ENCODE measurements at regions not wholly inside any gene's neighbourhood (a gene's known extent, or its start where the extent isn't known, plus 50 kb on each side); places are given as distances from the start of the nearest gene placed in this dataset.
A peak's percentile ranks its signal among the peaks of the same experiment; 100 is the strongest.

DNA sequence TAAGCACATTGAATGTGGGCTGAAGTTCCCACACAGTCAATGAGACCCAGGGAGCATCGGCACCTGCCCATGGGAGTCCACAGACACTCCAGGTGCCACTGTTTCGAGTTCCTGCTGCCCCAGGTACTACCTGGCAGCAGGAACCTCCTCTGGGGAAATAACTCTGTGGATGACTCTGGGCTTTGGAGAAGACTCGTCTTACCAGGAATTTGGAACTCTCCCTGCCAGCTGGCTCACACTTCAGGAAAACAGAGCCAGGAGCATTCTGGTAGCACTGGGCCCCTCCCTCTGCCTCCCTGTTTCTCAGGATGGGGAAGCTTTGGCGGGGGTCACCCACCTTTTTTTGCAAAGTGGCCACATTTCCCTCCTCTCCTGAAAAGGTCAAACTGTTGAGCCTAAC lies 69.5 kb upstream of the MC3R start:
- TF ChIP-seq POLR2AphosphoS5 (IDR thresholded peaks at IDR 0.05) (no peak), POLR2A (IDR thresholded peaks at IDR 0.05) (no peak), CTCF (IDR thresholded peaks at IDR 0.05 in 8 of 11, conservative IDR thresholded peaks at IDR 0.05 in 3 of 11) (no peak)
- no peaks in the 10 kb centered on the region for H3K36me3 ChIP-seq
- no peak overlapping the region for H3K27ac ChIP-seq
- intact Hi-C loops (cut with DNase I; ENCODE audit: low total_unique reads) = no loop called here
- no peak for DNase-seq
- H3K4me3 ChIP-seq = no peak overlapping the region
- no peaks in the 10 kb centered on the region for H3K4me1 ChIP-seq
- H3K27me3 ChIP-seq (replicated peaks in 1 of 7) = peaks cover 0 to 6% (median 0%) of the 10 kb centered on the region in 7 donors
- WGBS, 5 donors = 58 to 63% (median 62%) methylated on average over 4 of the region's 4 CpGs
- peaks cover 0 to 11% (median 6%) of the 10 kb centered on the region in 8 donors for H3K9me3 ChIP-seq

DNA sequence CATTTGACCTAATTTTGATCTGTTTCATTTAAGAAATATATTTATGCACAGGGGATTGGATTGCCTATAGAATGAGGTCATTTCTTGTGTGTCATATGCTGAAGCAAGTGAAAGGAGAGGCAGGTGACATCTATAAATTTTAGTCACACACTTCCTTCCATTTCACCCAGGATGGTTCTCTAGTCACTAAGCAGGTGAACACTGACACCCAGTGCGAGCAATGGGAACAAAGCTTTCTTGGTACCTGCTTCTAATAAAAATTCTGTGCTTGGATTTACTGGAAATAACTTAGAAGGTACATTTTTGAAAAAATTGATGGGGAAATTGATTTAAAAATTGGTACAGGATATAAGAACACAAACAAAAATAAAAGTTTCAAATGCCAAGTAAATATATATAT lies 66.9 kb upstream of the MC3R start:
- H3K27me3 ChIP-seq (replicated peaks in 1 of 7) = peaks cover 0 to 6% (median 0%) of the 10 kb centered on the region in 7 donors
- intact Hi-C loops (cut with DNase I; ENCODE audit: low total_unique reads) = no loop called here
- H3K9me3 ChIP-seq = no peaks in the 10 kb centered on the region
- TF ChIP-seq POLR2AphosphoS5 (IDR thresholded peaks at IDR 0.05) (no peak), CTCF (IDR thresholded peaks at IDR 0.05 in 8 of 11, conservative IDR thresholded peaks at IDR 0.05 in 3 of 11) (no peak)
- no peak overlapping the region for H3K4me3 ChIP-seq
- H3K4me1 ChIP-seq = no peaks in the 10 kb centered on the region
- no peak overlapping the region for H3K27ac ChIP-seq
- WGBS, 5 donors = 63 to 85% (median 76%) methylated on average over 1 of the region's 1 CpG
- DNase-seq = no peak
- no peaks in the 10 kb centered on the region for H3K36me3 ChIP-seq

GRCh38 chr20:56187534-56188165 lies 60.9 kb upstream of the MC3R start:
- Histone ChIP-seq H3K4me1 (no peaks in the 10 kb centered on the region), H3K9me3 (no peaks in the 10 kb centered on the region), H3K36me3 (no peaks in the 10 kb centered on the region), H3K27me3 (replicated peaks in 1 of 7) (peaks cover 0 to 5% (median 0%) of the 10 kb centered on the region in 7 donors), H3K4me3 (no peak overlapping the region), H3K27ac (no peak overlapping the region)
- WGBS, 5 donors = 29 to 34% (median 31%) methylated on average over 7 of the region's 7 CpGs
- TF ChIP-seq POLR2A (IDR thresholded peaks at IDR 0.05) (no peak), CTCF (IDR thresholded peaks at IDR 0.05 in 8 of 11, conservative IDR thresholded peaks at IDR 0.05 in 3 of 11) (peak in 1 of 11 experiments; percentile 6), POLR2AphosphoS5 (IDR thresholded peaks at IDR 0.05) (no peak)
- intact Hi-C loops (cut with DNase I; ENCODE audit: low total_unique reads) = no loop called here
- no peak for DNase-seq

DNA sequence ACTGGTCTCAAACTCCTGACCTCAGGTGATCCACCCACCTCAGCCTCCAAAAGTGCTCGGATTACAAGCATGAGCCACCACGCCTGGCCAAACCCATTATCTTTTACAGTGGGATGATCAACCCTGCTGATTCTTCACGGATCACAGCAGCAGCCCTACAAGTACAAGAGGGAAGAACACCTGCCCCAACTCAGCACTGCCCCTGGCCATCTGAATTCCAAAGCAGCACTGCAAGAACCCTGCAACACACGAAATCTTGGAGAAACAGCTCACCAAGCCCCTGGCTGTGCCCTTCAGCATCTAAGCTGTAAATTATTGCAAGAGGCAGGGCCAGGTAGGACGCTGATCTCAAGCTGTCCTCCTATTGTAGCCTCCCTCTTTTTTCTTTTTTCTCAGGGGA lies 54.5 kb upstream of the MC3R start:
- DNase-seq = no peak
- no peak overlapping the region for H3K4me3 ChIP-seq
- intact Hi-C loops (cut with DNase I; ENCODE audit: low total_unique reads) = no loop called here
- TF ChIP-seq POLR2A (IDR thresholded peaks at IDR 0.05) (no peak), POLR2AphosphoS5 (IDR thresholded peaks at IDR 0.05) (no peak), CTCF (IDR thresholded peaks at IDR 0.05 in 8 of 11, conservative IDR thresholded peaks at IDR 0.05 in 3 of 11) (no peak)
- H3K36me3 ChIP-seq = no peaks in the 10 kb centered on the region
- H3K9me3 ChIP-seq = peaks cover 0 to 9% (median 2%) of the 10 kb centered on the region in 8 donors
- WGBS, 5 donors = 43 to 56% (median 52%) methylated on average over 5 of the region's 5 CpGs
- no peak overlapping the region for H3K27ac ChIP-seq
- no peaks in the 10 kb centered on the region for H3K4me1 ChIP-seq
- peaks cover 0 to 11% (median 0%) of the 10 kb centered on the region in 7 donors for H3K27me3 ChIP-seq (replicated peaks in 1 of 7)

Measured in spleen (tissue), 11 donors.